ENCODE measurements at regions not wholly inside any gene's neighbourhood (a gene's known extent, or its start where the extent isn't known, plus 50 kb on each side); places are given as distances from the start of the nearest gene placed in this dataset.

- H3K4me3 Mint-ChIP-seq, result no peak overlapping the region
- ChIA-PET POLR2A (ENCODE audit: partially characterized antibody) (no interaction called here), CTCF (ENCODE audit: partially characterized antibody) (interaction anchor here (1.2 kb wide), 1 partner anchor 10 kb away, joined by 4 read pairs; no protein-coding TSS in a partner anchor)
These were observed 145.4 kb upstream of the BNIP2 start for GRCh38 chr15:59834528-59834927.

DNA sequence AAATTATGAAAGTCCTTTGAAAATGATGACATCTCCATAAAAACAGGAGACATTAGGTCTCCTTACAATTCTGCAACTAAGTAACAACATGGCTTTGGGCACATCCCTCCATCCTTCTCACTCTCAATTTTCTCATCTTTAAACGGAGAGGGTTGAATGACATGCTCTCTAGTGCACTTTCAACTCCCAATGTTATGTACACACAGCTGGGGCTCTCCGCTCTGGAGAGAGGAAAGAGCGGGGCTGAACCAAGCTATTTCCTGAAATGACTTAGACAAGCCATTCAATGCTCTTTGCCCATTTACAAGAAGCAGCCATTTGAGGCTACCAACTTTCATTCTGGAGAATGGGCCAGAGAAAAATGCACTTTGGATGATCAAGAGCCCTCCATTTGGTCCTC lies 144.2 kb upstream of the BNIP2 start:
- Histone ChIP-seq H3K4me3 (ENCODE audit: low read length in 2 of 2) (no peak overlapping the region), H3K27ac (ENCODE audit: low read depth, low read length) (no peak overlapping the region), H3K27me3 (ENCODE audit: insufficient read depth, low read length) (no peaks in the 10 kb centered on the region), H3K4me1 (ENCODE audit: insufficient read depth, low read length) (peaks cover 10% of the 10 kb centered on the region), H3K9me3 (ENCODE audit: control insufficient read depth in 1 of 2, low read length in 2 of 2) (no peaks in the 10 kb centered on the region), H3K36me3 (ENCODE audit: insufficient read depth, low read length) (no peaks in the 10 kb centered on the region)
- Mint-ChIP-seq H3K4me3 (no peak overlapping the region), H3K36me3 (no peaks in the 10 kb centered on the region), H3K9me3 (no peaks in the 10 kb centered on the region), H3K4me1 (peaks cover 5 to 14% (median 10%) of the 10 kb centered on the region in 4 donors), H3K27me3 (peaks cover 0 to 2% of the 10 kb centered on the region in 2 donors), H3K27ac (peak overlapping the region in 1 of 7 donors; percentile 29)
- intact Hi-C loops (cut with micrococcal nuclease), result no loop called here
- ChIA-PET POLR2A (ENCODE audit: partially characterized antibody) (no interaction called here), CTCF (ENCODE audit: partially characterized antibody) (interaction anchor here (1.6 kb wide), 1 partner anchor 85 kb away, joined by 3 read pairs; no protein-coding TSS in a partner anchor)
- DNase-seq, result no peak

More at GRCh38 chr15:59834528-59834927, 145.4 kb upstream of the BNIP2 start:
- no peak overlapping the region for H3K4me3 ChIP-seq (ENCODE audit: low read length in 2 of 2)
- no peak overlapping the region for H3K27ac ChIP-seq (ENCODE audit: low read depth, low read length)
- intact Hi-C loops (cut with micrococcal nuclease), result no loop called here
- Mint-ChIP-seq H3K4me1 (peaks cover 14 to 22% (median 18%) of the 10 kb centered on the region in 4 donors), H3K36me3 (no peaks in the 10 kb centered on the region), H3K27ac (peak overlapping the region in 2 of 7 donors; percentile 2 to 57), H3K9me3 (no peaks in the 10 kb centered on the region), H3K27me3 (peaks cover 2 to 4% of the 10 kb centered on the region in 2 donors)
- DNase-seq, result no peak
- H3K9me3 ChIP-seq (ENCODE audit: control insufficient read depth in 1 of 2, low read length in 2 of 2), result no peaks in the 10 kb centered on the region
- peaks cover 19% of the 10 kb centered on the region for H3K4me1 ChIP-seq (ENCODE audit: insufficient read depth, low read length)
- no peaks in the 10 kb centered on the region for H3K36me3 ChIP-seq (ENCODE audit: insufficient read depth, low read length)
- no peaks in the 10 kb centered on the region for H3K27me3 ChIP-seq (ENCODE audit: insufficient read depth, low read length)

DNA sequence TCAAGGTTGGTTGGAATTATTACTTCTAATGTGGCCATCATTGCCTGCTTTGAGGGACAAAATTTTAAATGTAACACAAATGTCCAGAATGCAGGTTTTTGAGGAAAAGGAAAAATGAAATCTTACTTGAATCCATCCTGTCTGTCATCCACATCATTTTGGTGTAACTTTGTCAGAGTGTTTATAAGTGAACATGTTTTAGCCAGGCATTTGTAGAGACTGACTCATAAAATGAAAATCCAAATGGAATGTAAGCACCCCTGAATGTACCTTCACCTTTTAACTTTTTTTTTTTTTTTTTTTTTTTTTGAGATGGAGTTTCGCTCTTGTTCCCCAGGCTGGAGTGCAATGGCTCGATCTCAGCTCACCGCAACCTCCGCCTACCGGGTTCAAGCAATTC lies 141.8 kb upstream of the BNIP2 start:
- Histone ChIP-seq H3K4me1 (ENCODE audit: insufficient read depth, low read length) (no peaks in the 10 kb centered on the region), H3K27me3 (ENCODE audit: insufficient read depth, low read length) (no peaks in the 10 kb centered on the region), H3K9me3 (ENCODE audit: control insufficient read depth in 1 of 2, low read length in 2 of 2) (no peaks in the 10 kb centered on the region), H3K4me3 (ENCODE audit: low read length in 2 of 2) (no peak overlapping the region), H3K36me3 (ENCODE audit: insufficient read depth, low read length) (no peaks in the 10 kb centered on the region), H3K27ac (ENCODE audit: low read depth, low read length) (no peak overlapping the region)
- DNase-seq, result no peak
- no peaks in the 10 kb centered on the region for H3K36me3 Mint-ChIP-seq
- H3K27ac Mint-ChIP-seq, result no peak overlapping the region
- peaks cover 0 to 4% (median 2%) of the 10 kb centered on the region in 4 donors for H3K4me1 Mint-ChIP-seq
- POLR2A ChIA-PET (ENCODE audit: partially characterized antibody), result no interaction called here
- no peaks in the 10 kb centered on the region for H3K9me3 Mint-ChIP-seq
- H3K4me3 Mint-ChIP-seq, result no peak overlapping the region
- peaks cover 0 to 2% of the 10 kb centered on the region in 2 donors for H3K27me3 Mint-ChIP-seq
- intact Hi-C loops (cut with micrococcal nuclease), result no loop called here
- CTCF ChIA-PET (ENCODE audit: partially characterized antibody), result interaction anchor here (0.9 kb wide), 1 partner anchor 29 kb away, joined by 3 read pairs; no protein-coding TSS in a partner anchor

DNA sequence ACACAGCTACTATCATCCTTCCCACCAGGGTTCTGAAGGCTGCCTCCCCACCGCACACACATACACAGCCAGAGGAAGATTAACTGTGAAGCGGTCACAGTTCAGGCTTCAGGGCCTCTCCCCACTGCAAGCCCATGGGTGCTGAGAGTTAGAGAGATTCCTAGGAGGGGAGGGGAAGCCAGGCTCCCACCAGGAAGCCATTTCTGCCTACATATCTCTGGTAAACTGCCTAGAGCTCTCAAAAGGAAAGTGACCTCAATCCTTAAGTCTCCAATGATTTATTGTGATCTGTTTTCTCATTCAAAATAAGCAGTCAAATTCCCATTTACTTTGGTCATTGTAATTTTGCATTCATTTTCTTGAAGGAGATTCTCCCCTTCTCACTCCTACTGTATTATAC lies 141.0 kb upstream of the BNIP2 start:
- POLR2A ChIA-PET (ENCODE audit: partially characterized antibody), result no interaction called here
- H3K4me3 Mint-ChIP-seq, result no peak overlapping the region
- Histone ChIP-seq H3K36me3 (ENCODE audit: insufficient read depth, low read length) (no peaks in the 10 kb centered on the region), H3K4me1 (ENCODE audit: insufficient read depth, low read length) (no peaks in the 10 kb centered on the region), H3K4me3 (ENCODE audit: low read length in 2 of 2) (no peak overlapping the region), H3K27me3 (ENCODE audit: insufficient read depth, low read length) (no peaks in the 10 kb centered on the region), H3K9me3 (ENCODE audit: control insufficient read depth in 1 of 2, low read length in 2 of 2) (no peaks in the 10 kb centered on the region), H3K27ac (ENCODE audit: low read depth, low read length) (no peak overlapping the region)
- no peaks in the 10 kb centered on the region for H3K27me3 Mint-ChIP-seq
- H3K36me3 Mint-ChIP-seq, result no peaks in the 10 kb centered on the region
- CTCF ChIA-PET (ENCODE audit: partially characterized antibody), result interaction anchor here (1.3 kb wide), 1 partner anchor 11 kb away, joined by 3 read pairs; no protein-coding TSS in a partner anchor
- no peak overlapping the region for H3K27ac Mint-ChIP-seq
- DNase-seq, result no peak
- peaks cover 0 to 4% (median 1%) of the 10 kb centered on the region in 4 donors for H3K4me1 Mint-ChIP-seq
- intact Hi-C loops (cut with micrococcal nuclease), result no loop called here
- H3K9me3 Mint-ChIP-seq, result no peaks in the 10 kb centered on the region

GRCh38 chr15:59828861-59829260 lies 139.7 kb upstream of the BNIP2 start:
- Histone ChIP-seq H3K4me1 (ENCODE audit: insufficient read depth, low read length) (no peaks in the 10 kb centered on the region), H3K9me3 (ENCODE audit: control insufficient read depth in 1 of 2, low read length in 2 of 2) (no peaks in the 10 kb centered on the region), H3K27ac (ENCODE audit: low read depth, low read length) (no peak overlapping the region), H3K27me3 (ENCODE audit: insufficient read depth, low read length) (no peaks in the 10 kb centered on the region), H3K36me3 (ENCODE audit: insufficient read depth, low read length) (no peaks in the 10 kb centered on the region), H3K4me3 (ENCODE audit: low read length in 2 of 2) (no peak overlapping the region)
- intact Hi-C loops (cut with micrococcal nuclease), result no loop called here
- CTCF ChIA-PET (ENCODE audit: partially characterized antibody), result interaction anchor here (1.3 to 1.9 kb wide), 3 partner anchors 10 to 77 kb away, joined by 3 to 6 read pairs (median 3); no protein-coding TSS in a partner anchor
- DNase-seq, result no peak
- H3K36me3 Mint-ChIP-seq, result no peaks in the 10 kb centered on the region
- H3K27me3 Mint-ChIP-seq, result peaks cover 0 to under 1% of the 10 kb centered on the region in 2 donors
- peaks cover 0 to 4% (median 0%) of the 10 kb centered on the region in 4 donors for H3K4me1 Mint-ChIP-seq
- POLR2A ChIA-PET (ENCODE audit: partially characterized antibody), result interaction anchor here (0.8 kb wide), 1 partner anchor 11 kb away, joined by 3 read pairs; no protein-coding TSS in a partner anchor
- H3K27ac Mint-ChIP-seq, result no peak overlapping the region
- H3K9me3 Mint-ChIP-seq, result no peaks in the 10 kb centered on the region
- H3K4me3 Mint-ChIP-seq, result no peak overlapping the region

GRCh38 chr15:59828263-59828662 lies 139.1 kb upstream of the BNIP2 start:
- Histone ChIP-seq H3K4me1 (ENCODE audit: insufficient read depth, low read length) (no peaks in the 10 kb centered on the region), H3K36me3 (ENCODE audit: insufficient read depth, low read length) (no peaks in the 10 kb centered on the region), H3K4me3 (ENCODE audit: low read length in 2 of 2) (no peak overlapping the region), H3K27ac (ENCODE audit: low read depth, low read length) (no peak overlapping the region), H3K27me3 (ENCODE audit: insufficient read depth, low read length) (no peaks in the 10 kb centered on the region), H3K9me3 (ENCODE audit: control insufficient read depth in 1 of 2, low read length in 2 of 2) (no peaks in the 10 kb centered on the region)
- peaks cover 0 to 4% (median 0%) of the 10 kb centered on the region in 4 donors for H3K4me1 Mint-ChIP-seq
- H3K9me3 Mint-ChIP-seq, result peaks cover 0 to 2% (median 0%) of the 10 kb centered on the region in 8 donors
- DNase-seq, result no peak
- H3K27me3 Mint-ChIP-seq, result peaks cover 0 to 2% of the 10 kb centered on the region in 2 donors
- CTCF ChIA-PET (ENCODE audit: partially characterized antibody), result interaction anchor here (1.4 to 1.9 kb wide), 2 partner anchors 12 to 76 kb away, joined by 3 to 6 read pairs; no protein-coding TSS in a partner anchor
- no peak overlapping the region for H3K27ac Mint-ChIP-seq
- intact Hi-C loops (cut with micrococcal nuclease), result no loop called here
- no peaks in the 10 kb centered on the region for H3K36me3 Mint-ChIP-seq
- POLR2A ChIA-PET (ENCODE audit: partially characterized antibody), result interaction anchor here (0.8 to 1.1 kb wide), 2 partner anchors 10 to 29 kb away, joined by 3 read pairs; no protein-coding TSS in a partner anchor
- no peak overlapping the region for H3K4me3 Mint-ChIP-seq

GRCh38 chr15:59825901-59826300 lies 136.8 kb upstream of the BNIP2 start:
- H3K27me3 Mint-ChIP-seq, result peaks cover 0 to 3% of the 10 kb centered on the region in 2 donors

More at GRCh38 chr15:59825901-59826300, 136.8 kb upstream of the BNIP2 start:
- Mint-ChIP-seq H3K4me3 (no peak overlapping the region), H3K4me1 (peaks cover 0 to 4% (median 0%) of the 10 kb centered on the region in 4 donors), H3K9me3 (peaks cover 0 to 4% (median 0%) of the 10 kb centered on the region in 8 donors), H3K36me3 (no peaks in the 10 kb centered on the region), H3K27ac (peak overlapping the region in 1 of 7 donors; percentile 1)
- H3K27me3 ChIP-seq (ENCODE audit: insufficient read depth, low read length), result no peaks in the 10 kb centered on the region
- intact Hi-C loops (cut with micrococcal nuclease), result no loop called here
- H3K36me3 ChIP-seq (ENCODE audit: insufficient read depth, low read length), result no peaks in the 10 kb centered on the region
- ChIA-PET CTCF (ENCODE audit: partially characterized antibody) (no interaction called here), POLR2A (ENCODE audit: partially characterized antibody) (no interaction called here)
- H3K4me1 ChIP-seq (ENCODE audit: insufficient read depth, low read length), result no peaks in the 10 kb centered on the region
- no peak overlapping the region for H3K27ac ChIP-seq (ENCODE audit: low read depth, low read length)
- no peak for DNase-seq
- no peak overlapping the region for H3K4me3 ChIP-seq (ENCODE audit: low read length in 2 of 2)
- H3K9me3 ChIP-seq (ENCODE audit: control insufficient read depth in 1 of 2, low read length in 2 of 2), result no peaks in the 10 kb centered on the region

Data from CD4-positive, alpha-beta memory T cell (primary cell).